GM18858 (cell line): ENCODE measurements at regions not wholly inside any gene's neighbourhood (a gene's known extent, or its start where the extent isn't known, plus 50 kb on each side); places are given as distances from the start of the nearest gene placed in this dataset.

ENCODE experiments used
- ATAC-seq: cut with Tn5 transposase; IDR thresholded peaks from one replicate; pipeline ENCODE4 v1.9.1; 2021; ENCODE audit not compliant: unreplicated experiment

- ATAC-seq, result no peak
Observed at GRCh38 chr12:132395908-132396305, 66.5 kb upstream of the GALNT9 start.

- ATAC-seq, result no peak
Observed at GRCh38 chr12:132395192-132395907, 66.0 kb upstream of the GALNT9 start.

GRCh38 chr12:132393991-132394949 lies 64.9 kb upstream of the GALNT9 start:
- ATAC-seq, result no peak

GRCh38 chr12:132393245-132393795 lies 63.9 kb upstream of the GALNT9 start:
- no peak for ATAC-seq

GRCh38 chr12:132392389-132393244 lies 63.2 kb upstream of the GALNT9 start:
- no peak for ATAC-seq

- ATAC-seq, result no peak
Observed at GRCh38 chr12:132391326-132392041, 62.1 kb upstream of the GALNT9 start.

GRCh38 chr12:132390287-132391076 lies 61.1 kb upstream of the GALNT9 start:
- no peak for ATAC-seq

GRCh38 chr12:132389526-132390286 lies 60.3 kb upstream of the GALNT9 start:
- ATAC-seq, result no peak

- ATAC-seq, result no peak
Observed at GRCh38 chr12:132389026-132389425, 59.6 kb upstream of the GALNT9 start.

GRCh38 chr12:132388379-132389015 lies 59.1 kb upstream of the GALNT9 start:
- no peak for ATAC-seq

- no peak for ATAC-seq
Observed at GRCh38 chr12:132386926-132387497, 57.6 kb upstream of the GALNT9 start.

GRCh38 chr12:132385923-132386751 lies 56.7 kb upstream of the GALNT9 start:
- no peak for ATAC-seq

GRCh38 chr12:132384916-132385774 lies 55.8 kb upstream of the GALNT9 start:
- ATAC-seq, result no peak

GRCh38 chr12:132380641-132381040 lies 51.3 kb upstream of the GALNT9 start:
- ATAC-seq, result no peak

GRCh38 chr12:132379996-132380395 lies 50.6 kb upstream of the GALNT9 start:
- no peak for ATAC-seq

GRCh38 chr12:132379576-132379975 lies 50.2 kb upstream of the GALNT9 start:
- ATAC-seq, result no peak
